K562 (cell line): ENCODE measurements at regions not wholly inside any gene's neighbourhood (a gene's known extent, or its start where the extent isn't known, plus 50 kb on each side); places are given as distances from the start of the nearest gene placed in this dataset.

Source experiments
- ATAC-seq: fragments of 200-7000 bp; cut with Tn5 transposase; 3 replicates; pipeline ENCODE4 v1.9.1; 2020; ENCODE audit warnings: moderate library complexity
- BruUV-seq: library from RNA; stranded (reverse); fragments of 400-500 nt; replicated peaks from 2 replicates; lab custom pipeline; 2021; lab: Mats Ljungman, UMichigan
- CTCF ChIA-PET: fragments of 300-600 bp; formaldehyde crosslinking; extraction: SDS; loops from one replicate; lab custom pipeline; 2021; ENCODE audit warnings: low intra/inter-chr PET ratio; lab: Yijun Ruan, JAX
- POLR2A ChIA-PET: fragments of 300-600, 350-650 bp; sonication (Branson Sonifier 250); formaldehyde crosslinking; extraction: SDS; loops from one replicate; lab custom pipeline; 2021; ENCODE audit warnings: antibody characterized with exemption, inconsistent platforms; lab: Yijun Ruan, JAX
- DNase-seq, 4 experiments: peaks; one replicate each; pipeline versions ENCODE4 v3.0.0 to v3.0.0-alpha.2; 2011 to 2018; ENCODE audit warnings: low spot score in 3 of 4, mixed read lengths in 3 of 4; ENCODE audit errors: extremely low read depth in 1 of 4
- FAIRE-seq: peaks from 2 replicates; lab custom pipeline; 2011; peaks lifted over from hg19 to GRCh38; lab: Jason Lieb, UNC
- H2AFZ ChIP-seq: 2 replicates; pipeline ENCODE4 v1.6.0; 2011; ENCODE audit warnings: low read depth, low read length, control low read depth, inconsistent platforms
- H3K27ac ChIP-seq: fragments of 200-600 bp; 3 replicates; pipeline ENCODE4 v1.8.0; 2011; ENCODE audit warnings: low read depth, mild to moderate bottlenecking, control low read depth, inconsistent platforms, low read length, moderate library complexity, mixed read lengths; ENCODE audit errors: extremely low read depth
- H3K27me3 ChIP-seq, 2 experiments: fragments of 300-600 bp in 1 of 2; 2 replicates in 1 of 2; 3 replicates in 1 of 2; pipeline versions ENCODE4 v1.6.0 to v1.8.0; 2011; ENCODE audit warnings: inconsistent platforms in 2 of 2, low read length in 2 of 2, mild to moderate bottlenecking in 1 of 2, mixed read lengths in 1 of 2, moderate library complexity in 1 of 2; ENCODE audit not compliant: control insufficient read depth in 2 of 2, insufficient read depth in 2 of 2
- H3K36me3 ChIP-seq: fragments of 300-600 bp; 3 replicates; pipeline ENCODE4 v1.8.0; 2011; ENCODE audit warnings: mild to moderate bottlenecking, low read length, inconsistent platforms; ENCODE audit not compliant: control insufficient read depth, insufficient read depth
- H3K4me1 ChIP-seq, 2 experiments: fragments of 200-600 bp in 1 of 2; replicated peaks in 1 of 2; 2 replicates in 1 of 2; 3 replicates in 1 of 2; pipeline versions ENCODE4 v1.5.1 to v1.8.0; 2011; ENCODE audit warnings: inconsistent platforms in 2 of 2, low read length in 2 of 2, mild to moderate bottlenecking in 1 of 2, mixed read lengths in 1 of 2, moderate library complexity in 1 of 2; ENCODE audit not compliant: control insufficient read depth in 2 of 2, insufficient read depth in 2 of 2
- H3K4me2 ChIP-seq: 2 replicates; pipeline ENCODE4 v1.6.1; 2011; ENCODE audit warnings: low read length, control low read depth, inconsistent platforms, mixed read lengths; ENCODE audit not compliant: insufficient read depth
- H3K4me3 ChIP-seq: fragments of 200-600 bp; sonication (generic), shearing (Covaris generic); 2 replicates; pipeline ENCODE4 v1.5.1; 2016; ENCODE audit warnings: control low read depth, inconsistent platforms
- H3K79me2 ChIP-seq: fragments of 200-600 bp; 3 replicates; pipeline ENCODE4 v1.8.0; 2011; ENCODE audit warnings: low read length, inconsistent platforms; ENCODE audit not compliant: control insufficient read depth, insufficient read depth
- H3K9ac ChIP-seq, 2 experiments: 2 replicates each; pipeline versions ENCODE4 v1.6.0 to v1.6.1; 2011; ENCODE audit warnings: low read depth in 2 of 2, low read length in 2 of 2, control low read depth in 1 of 2, inconsistent platforms in 1 of 2, mild to moderate bottlenecking in 1 of 2, mixed read lengths in 1 of 2; ENCODE audit not compliant: insufficient read depth in 1 of 2
- H3K9me1 ChIP-seq: one replicate; pipeline ENCODE4 v1.6.0; 2011; ENCODE audit warnings: inconsistent platforms, mild to moderate bottlenecking, low read length, moderate library complexity; ENCODE audit not compliant: control insufficient read depth, insufficient read depth
- H3K9me3 ChIP-seq: replicated peaks from 2 replicates; pipeline ENCODE4 v1.5.1; 2011; ENCODE audit warnings: low read depth, low read length, inconsistent platforms; ENCODE audit not compliant: control insufficient read depth, insufficient read depth
- H4K20me1 ChIP-seq: replicated peaks from 2 replicates; pipeline ENCODE4 v1.6.1; 2011; ENCODE audit warnings: low read length, inconsistent platforms, mixed read lengths; ENCODE audit not compliant: control insufficient read depth, insufficient read depth
- IRF2 ChIP-seq: sonication (generic); formaldehyde crosslinking; IDR thresholded peaks from 2 replicates; pipeline ENCODE4 v1.8.1; 2022; ENCODE audit warnings: mild to moderate bottlenecking, missing genetic modification reagents
- MBD1 ChIP-seq: fragments of 250-450 bp; sonication (Bioruptor Pico); IDR thresholded peaks from 2 replicates; pipeline ENCODE4 v1.8.0; 2022; ENCODE audit warnings: inconsistent platforms
- POU5F1 ChIP-seq: fragments of 150-350 bp; IDR thresholded peaks from 2 replicates; pipeline ENCODE4 v1.6.1; 2014; ENCODE audit warnings: borderline replicate concordance, low read length, low read depth, mild to moderate bottlenecking; ENCODE audit not compliant: partially characterized antibody
- RAD51 ChIP-seq: fragments of 450-650 bp; IDR thresholded peaks from 2 replicates; pipeline ENCODE4 v1.7.1; 2016; ENCODE audit warnings: low read depth, mild to moderate bottlenecking, borderline replicate concordance
- XRCC3 ChIP-seq: fragments of 450-650 bp; IDR thresholded peaks from 2 replicates; pipeline ENCODE4 v1.6.1; 2017; ENCODE audit warnings: mild to moderate bottlenecking, moderate library complexity
- ZBTB33 ChIP-seq: sonication (generic); formaldehyde crosslinking; IDR thresholded peaks from 2 replicates; pipeline ENCODE4 v1.8.1; 2023; ENCODE audit warnings: mild to moderate bottlenecking, missing genetic modification reagents
- ZNF197 ChIP-seq: fragments of 200-800 bp; sonication (Bioruptor generic); IDR thresholded peaks from 2 replicates; pipeline ENCODE4 v1.6.1; 2016; ENCODE audit warnings: low read depth, missing genetic modification characterization, missing compliant biosample characterization
- ZNF431 ChIP-seq: sonication (generic); formaldehyde crosslinking; IDR thresholded peaks from 2 replicates; pipeline ENCODE4 v1.8.0; 2022; ENCODE audit warnings: mild to moderate bottlenecking, missing genetic modification reagents
- ZNF740 ChIP-seq, 3 experiments: fragments of 200-800 bp in 1 of 3; sonication (Bioruptor generic) in 1 of 3; sonication (generic) in 1 of 3; formaldehyde crosslinking in 1 of 3; IDR thresholded peaks; 2 replicates each; pipeline versions ENCODE4 v1.6.1 to v1.8.0; 2016 to 2022; ENCODE audit warnings: mild to moderate bottlenecking in 2 of 3, missing compliant biosample characterization in 2 of 3, missing genetic modification characterization in 2 of 3, missing genetic modification reagents in 1 of 3
- WGBS: fragments of 100-300 bp; shearing (Covaris generic); methylation state at CpG from one replicate; pipeline ENCODE4 v1.1.6; 2016; ENCODE audit warnings: low coverage, mixed read lengths; ENCODE audit not compliant: insufficient coverage; ENCODE audit errors: missing lambda C conversion rate; 5-methylcytosine and 5-hydroxymethylcytosine counted together
- in situ Hi-C: fragments of 300-500 bp; cut with MboI; formaldehyde crosslinking; loops from 4 replicates; pipeline ENCODE4 v1.15.0; 2018; ENCODE audit warnings: inconsistent platforms, mixed read lengths
- intact Hi-C: fragments of 100-400 bp; cut with micrococcal nuclease; formaldehyde crosslinking; loops from 2 replicates; pipeline ENCODE4 v1.14.2; 2022
- TF ChIP-seq, protein P1 (sequence below): sonication (generic); formaldehyde crosslinking; IDR thresholded peaks from 2 replicates; pipeline ENCODE4 v1.8.1; 2023; ENCODE audit warnings: missing genetic modification reagents, mild to moderate bottlenecking, borderline replicate concordance

DNA sequence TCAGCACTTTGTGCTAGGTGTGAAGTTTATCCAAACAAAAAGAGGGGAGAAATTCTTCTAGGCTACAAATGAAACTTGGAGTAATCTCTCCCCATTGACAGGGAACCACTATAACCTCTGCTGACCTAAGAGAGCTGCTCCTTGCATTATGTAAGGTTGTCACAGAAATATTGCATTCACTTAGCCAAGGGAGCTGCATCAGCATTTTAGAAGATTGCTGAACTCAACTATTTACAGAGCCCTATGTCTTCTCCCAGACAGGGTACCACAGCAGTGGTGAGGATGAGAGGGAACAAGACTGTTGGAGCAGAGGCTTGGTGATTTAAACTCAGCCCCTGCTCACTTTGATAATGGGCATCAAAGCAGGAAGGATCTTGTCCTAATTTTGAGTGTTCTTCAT lies 362.0 kb downstream of the TMEM38B start (continued):
- TF ChIP-seq MBD1 (CRISPR knock-in tag) (no peak), POU5F1 (no peak)
- TF ChIP-seq, protein P1, sequence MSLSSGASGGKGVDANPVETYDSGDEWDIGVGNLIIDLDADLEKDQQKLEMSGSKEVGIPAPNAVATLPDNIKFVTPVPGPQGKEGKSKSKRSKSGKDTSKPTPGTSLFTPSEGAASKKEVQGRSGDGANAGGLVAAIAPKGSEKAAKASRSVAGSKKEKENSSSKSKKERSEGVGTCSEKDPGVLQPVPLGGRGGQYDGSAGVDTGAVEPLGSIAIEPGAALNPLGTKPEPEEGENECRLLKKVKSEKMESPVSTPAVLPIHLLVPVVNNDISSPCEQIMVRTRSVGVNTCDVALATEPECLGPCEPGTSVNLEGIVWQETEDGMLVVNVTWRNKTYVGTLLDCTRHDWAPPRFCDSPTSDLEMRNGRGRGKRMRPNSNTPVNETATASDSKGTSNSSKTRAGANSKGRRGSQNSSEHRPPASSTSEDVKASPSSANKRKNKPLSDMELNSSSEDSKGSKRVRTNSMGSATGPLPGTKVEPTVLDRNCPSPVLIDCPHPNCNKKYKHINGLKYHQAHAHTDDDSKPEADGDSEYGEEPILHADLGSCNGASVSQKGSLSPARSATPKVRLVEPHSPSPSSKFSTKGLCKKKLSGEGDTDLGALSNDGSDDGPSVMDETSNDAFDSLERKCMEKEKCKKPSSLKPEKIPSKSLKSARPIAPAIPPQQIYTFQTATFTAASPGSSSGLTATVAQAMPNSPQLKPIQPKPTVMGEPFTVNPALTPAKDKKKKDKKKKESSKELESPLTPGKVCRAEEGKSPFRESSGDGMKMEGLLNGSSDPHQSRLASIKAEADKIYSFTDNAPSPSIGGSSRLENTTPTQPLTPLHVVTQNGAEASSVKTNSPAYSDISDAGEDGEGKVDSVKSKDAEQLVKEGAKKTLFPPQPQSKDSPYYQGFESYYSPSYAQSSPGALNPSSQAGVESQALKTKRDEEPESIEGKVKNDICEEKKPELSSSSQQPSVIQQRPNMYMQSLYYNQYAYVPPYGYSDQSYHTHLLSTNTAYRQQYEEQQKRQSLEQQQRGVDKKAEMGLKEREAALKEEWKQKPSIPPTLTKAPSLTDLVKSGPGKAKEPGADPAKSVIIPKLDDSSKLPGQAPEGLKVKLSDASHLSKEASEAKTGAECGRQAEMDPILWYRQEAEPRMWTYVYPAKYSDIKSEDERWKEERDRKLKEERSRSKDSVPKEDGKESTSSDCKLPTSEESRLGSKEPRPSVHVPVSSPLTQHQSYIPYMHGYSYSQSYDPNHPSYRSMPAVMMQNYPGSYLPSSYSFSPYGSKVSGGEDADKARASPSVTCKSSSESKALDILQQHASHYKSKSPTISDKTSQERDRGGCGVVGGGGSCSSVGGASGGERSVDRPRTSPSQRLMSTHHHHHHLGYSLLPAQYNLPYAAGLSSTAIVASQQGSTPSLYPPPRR (CRISPR knock-in tag): no peak
- TF ChIP-seq, all 486 proteins: peak for 0

DNA sequence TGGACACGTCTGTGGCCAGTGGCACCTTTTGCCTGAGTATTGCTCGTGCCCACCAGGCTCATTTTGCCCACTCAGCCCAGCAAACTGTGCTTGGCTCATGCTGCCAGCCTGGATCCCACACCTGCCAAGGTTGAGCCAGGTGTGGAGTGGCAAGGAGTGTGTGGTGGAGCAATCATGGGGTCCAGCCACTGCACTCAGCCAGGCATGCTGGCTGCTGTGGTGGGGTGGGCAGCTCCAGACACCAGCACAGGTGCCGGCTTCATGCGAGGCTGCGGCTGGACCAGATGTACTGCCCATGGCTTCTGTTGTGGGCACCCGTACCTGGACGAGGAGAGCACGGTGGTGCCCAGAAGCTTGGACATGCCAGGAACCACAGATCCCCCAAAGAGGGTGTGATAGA lies 364.1 kb downstream of the TMEM38B start:
- H3K79me2 ChIP-seq: no peaks in the 10 kb centered on the region
- H2AFZ ChIP-seq: no peak overlapping the region
- H3K27ac ChIP-seq: no peak overlapping the region
- in situ Hi-C loops: no loop called here
- BruUV-seq: no TSS peak
- no peaks in the 10 kb centered on the region for H3K9me3 ChIP-seq
- no peak overlapping the region for H3K4me2 ChIP-seq
- CTCF ChIA-PET: no interaction called here
- no peak for ATAC-seq
- FAIRE-seq: no peak
- TF ChIP-seq RAD51 (no peak), ZNF431 (CRISPR knock-in tag) (no peak), ZNF740 (CRISPR knock-in tag; IDR thresholded peaks at IDR 0.05) (no peak), ZNF740 (tag; IDR thresholded peaks at IDR 0.05) (no peak), XRCC3 (no peak), ZNF197 (CRISPR knock-in tag) (no peak), IRF2 (no peak), ZBTB33 (no peak)
- TF ChIP-seq, all 486 proteins: peak for 0
- Histone ChIP-seq H4K20me1 (no peaks in the 10 kb centered on the region), H3K27me3 (no peaks in the 10 kb centered on the region), H3K9me1 (no peaks in the 10 kb centered on the region), H3K4me3 (no peak overlapping the region), H3K9ac (no peak overlapping the region), H3K4me1 (no peaks in the 10 kb centered on the region), H3K36me3 (no peaks in the 10 kb centered on the region)
- 3% methylated on average over 8 of the region's 8 CpGs for WGBS
- intact Hi-C loops: no loop called here
- POLR2A ChIA-PET: no interaction called here
- DNase-seq: no peak
